ENCODE measurements at regions not wholly inside any gene's neighbourhood (a gene's known extent, or its start where the extent isn't known, plus 50 kb on each side); places are given as distances from the start of the nearest gene placed in this dataset.

DNA sequence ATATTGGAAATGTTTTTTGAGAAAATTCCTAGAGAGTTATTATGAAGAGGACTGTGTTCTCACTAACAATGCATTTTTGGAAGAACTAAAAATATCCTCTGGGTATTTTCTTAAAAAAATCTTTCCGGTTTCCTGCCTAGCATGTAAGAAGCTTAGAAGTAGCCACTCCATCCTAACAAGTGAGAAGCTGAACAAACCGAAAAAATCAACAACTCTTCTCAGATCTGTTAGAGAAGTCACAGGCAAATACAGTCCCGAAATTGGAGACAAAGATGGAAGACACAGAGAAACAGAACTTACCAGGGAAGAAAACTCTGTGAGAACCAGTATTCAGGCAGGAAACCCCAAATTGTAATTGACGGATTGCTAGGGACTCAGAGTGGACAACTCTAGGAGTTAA, 173.0 kb downstream of the KLF12 start:
- TF ChIP-seq REST (IDR thresholded peaks at IDR 0.05; ENCODE audit: insufficient read depth in 1 of 2, low read depth in 2 of 2, low read length in 2 of 2) (no peak), SIN3A (IDR thresholded peaks at IDR 0.05; ENCODE audit: borderline replicate concordance, insufficient read depth, low read length) (no peak), TAF1 (IDR thresholded peaks at IDR 0.05; ENCODE audit: borderline replicate concordance, insufficient read depth, low read length) (no peak), FOXP2 (optimal IDR thresholded peaks at IDR 0.05; ENCODE audit: borderline replicate concordance, extremely low read depth, extremely low read length, insufficient read depth) (no peak)

All from PFSK-1 (cell line).